Right lung (tissue), 2 donors: ENCODE measurements at regions not wholly inside any gene's neighbourhood (a gene's known extent, or its start where the extent isn't known, plus 50 kb on each side); places are given as distances from the start of the nearest gene placed in this dataset.
A peak's percentile ranks its signal among the peaks of the same experiment; 100 is the strongest.

Experiments used
- DNase-seq, 2 donors: peaks; one replicate each; pipeline ENCODE4 v3.0.0-alpha.2; 2013

DNA sequence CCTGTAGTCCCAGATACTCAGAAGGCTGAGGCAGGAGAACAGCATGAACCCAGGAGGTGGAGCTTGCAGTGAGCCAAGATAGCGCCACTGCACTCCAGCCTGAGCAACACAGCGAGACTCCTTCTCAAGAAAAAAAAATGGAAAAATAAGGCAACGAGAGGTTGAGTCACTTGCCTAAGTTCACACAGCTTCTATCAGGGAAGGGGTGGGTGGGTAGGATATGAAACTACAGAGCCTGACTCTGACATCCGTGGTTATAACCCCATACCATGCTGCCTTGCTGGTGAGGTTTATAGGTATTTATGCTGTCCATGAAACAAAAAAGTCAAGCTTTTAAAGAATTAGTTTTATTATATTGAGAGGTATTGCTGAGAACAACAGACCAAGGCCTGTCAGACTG, 61.5 kb upstream of the RAB4A start:
- no peak for DNase-seq

DNA sequence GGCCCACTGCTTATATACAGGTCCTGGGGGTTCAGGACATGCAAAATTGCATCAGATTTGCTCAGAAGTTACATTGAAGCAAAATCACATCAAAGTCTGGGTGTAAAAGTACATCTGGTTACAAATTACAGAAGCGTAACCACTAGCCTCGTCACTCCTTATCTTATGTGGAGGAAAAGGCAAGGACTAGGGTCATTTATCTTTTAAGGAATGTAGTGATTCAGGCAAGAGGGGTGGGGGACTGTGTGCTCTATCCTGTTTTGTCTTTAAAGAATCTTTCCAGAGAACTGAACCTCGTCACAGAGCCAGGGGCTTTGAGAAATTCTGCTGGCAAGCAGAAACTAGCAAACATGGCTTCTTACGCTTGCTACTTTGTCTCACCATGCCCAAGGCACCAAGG, 61.1 kb upstream of the RAB4A start:
- no peak for DNase-seq

DNA sequence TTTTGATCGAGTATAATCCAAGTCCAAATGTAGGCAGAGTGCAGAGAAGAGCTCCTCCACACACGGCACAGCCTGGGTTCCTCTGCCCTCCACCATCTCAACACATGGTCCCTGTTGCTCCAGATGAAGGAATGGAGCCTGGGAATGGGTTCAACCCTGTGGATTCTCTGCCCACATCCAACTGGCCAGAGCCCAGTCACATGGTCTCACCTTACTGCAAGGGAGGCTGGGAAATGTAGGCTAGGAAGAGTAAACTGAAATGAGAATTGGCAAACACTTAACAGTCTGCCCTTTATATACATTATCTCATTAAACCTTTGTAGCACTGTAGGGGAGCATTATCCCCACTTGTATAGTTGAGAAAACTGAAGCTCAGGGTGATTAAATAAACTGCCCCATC, 60.1 kb upstream of the RAB4A start:
- no peak for DNase-seq

DNA sequence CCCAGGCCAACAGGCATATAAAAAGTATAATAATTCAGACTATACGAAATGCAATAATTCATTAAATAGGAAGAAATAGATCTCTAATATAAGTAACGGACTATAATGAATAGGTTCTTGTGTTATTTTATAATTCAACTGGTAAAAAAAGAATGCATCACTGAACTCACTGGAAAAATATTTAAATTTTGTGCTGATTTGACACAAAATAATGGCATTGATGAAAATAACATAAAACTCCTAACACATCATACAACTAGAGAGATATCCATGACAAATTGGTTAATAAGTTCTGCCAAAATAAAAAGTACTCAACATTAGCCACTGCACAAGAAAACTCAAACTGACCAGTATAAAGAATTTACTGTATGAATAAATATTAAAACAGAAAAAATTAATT, 57.1 kb upstream of the RAB4A start:
- no peak for DNase-seq

DNA sequence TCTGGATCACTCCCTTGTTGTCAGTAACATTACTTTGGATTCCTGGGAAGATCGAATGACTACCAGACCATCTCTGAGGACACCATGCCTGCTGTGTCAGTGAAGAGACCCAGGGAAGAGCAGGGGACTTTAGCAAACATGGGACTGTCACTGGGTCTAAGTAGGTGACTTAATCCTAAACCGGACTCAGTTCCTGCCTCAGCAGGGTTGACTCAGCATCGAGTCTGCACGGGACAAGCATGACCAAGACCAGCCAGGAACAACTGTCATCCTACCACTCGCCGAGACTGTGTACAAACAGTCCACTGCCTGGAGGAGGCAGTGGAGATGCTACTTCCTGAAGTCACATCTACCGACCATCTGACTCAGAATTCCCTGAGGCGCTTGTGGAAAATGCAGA, 53.2 kb upstream of the RAB4A start:
- DNase-seq: no peak

DNA sequence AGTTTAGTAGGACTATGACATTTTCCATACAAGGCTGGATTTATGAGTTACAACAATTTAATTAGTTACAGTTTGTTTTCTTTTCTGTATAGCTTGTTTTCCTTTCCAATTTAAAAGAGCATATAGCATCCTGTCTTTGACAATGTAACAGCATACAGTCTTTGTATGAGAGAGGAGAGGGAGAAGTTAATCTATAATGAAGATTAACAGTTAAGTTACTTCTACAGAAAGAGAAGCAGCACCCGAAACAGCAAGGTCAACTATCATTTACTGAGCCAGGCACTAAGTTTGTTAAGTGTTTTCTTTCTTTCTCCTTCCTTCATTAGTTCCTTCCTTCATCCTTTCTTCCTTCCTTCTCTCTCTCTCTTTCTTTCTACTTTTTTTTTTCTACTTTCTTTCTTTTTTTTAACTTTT, 52.3 kb upstream of the RAB4A start:
- no peak for DNase-seq

DNA sequence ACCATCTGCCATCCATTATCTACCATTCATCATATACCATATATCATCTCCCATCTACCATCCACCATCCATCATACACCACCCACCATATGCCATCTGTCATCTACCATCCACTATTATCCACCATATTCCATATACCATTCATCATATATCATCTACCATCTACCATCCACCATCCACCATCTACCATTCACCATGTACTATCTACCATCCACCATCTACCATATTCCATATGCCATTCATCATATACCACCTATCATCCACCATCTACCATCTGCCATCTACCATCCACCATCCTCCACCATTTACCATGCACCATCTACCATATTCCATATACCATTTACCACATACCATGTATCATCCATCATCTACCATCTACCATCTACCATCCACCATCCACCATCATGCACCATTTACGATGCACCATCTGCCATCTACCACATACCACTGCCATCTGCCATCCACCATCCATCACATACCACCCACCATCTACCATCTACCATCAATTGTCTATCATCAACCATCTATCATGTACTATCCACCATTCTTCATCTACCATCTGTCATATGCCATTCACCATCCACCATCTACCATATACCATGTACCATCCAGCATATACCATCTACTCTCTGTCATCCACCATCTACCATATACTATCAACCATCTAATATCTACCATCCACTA, 50.6 kb upstream of the RAB4A start:
- no peak for DNase-seq

DNA sequence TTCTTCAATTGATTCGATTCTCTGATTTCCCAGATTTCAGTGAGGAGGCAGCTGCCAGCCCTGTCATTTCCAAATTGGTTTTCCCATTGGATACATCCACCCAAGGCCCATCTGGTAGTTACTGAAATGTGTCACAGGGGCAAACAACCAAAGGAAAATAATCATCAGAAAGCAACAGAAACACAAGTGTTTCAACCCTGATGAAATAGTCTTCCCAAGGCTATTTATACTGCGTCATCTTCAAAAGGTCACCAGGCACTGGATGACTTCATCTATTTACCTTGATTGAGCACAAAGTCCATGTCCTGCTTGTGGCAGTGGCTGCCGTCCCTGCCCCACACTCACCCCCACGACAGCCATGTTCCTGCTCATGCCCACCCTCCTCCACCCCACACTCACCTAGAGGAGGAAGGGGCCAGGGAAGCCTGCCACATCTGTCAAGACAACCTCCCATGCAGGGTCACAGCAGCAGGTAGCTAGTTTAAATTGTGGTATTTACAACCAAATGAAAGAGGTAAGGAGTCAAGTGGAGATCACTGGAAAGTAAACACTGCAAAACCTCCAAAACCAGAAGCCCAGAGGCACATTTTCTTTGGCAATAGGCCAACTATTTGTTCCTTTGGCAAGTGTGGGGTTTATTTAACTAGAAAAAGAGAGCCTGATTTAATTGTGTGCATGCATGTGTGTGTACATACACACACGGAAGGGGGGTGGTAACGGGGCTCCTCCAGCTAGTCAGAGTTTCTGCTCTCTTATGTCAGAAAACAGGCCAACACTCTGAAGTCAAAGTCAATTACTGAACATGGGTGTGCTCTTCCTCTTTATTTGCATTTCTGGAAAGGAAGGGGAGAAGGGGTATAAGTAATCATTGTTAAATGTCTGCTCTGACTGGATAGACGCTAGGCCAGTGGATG, 49.5 kb upstream of the RAB4A start:
- DNase-seq: peak in 1 of 2 donors; percentile 62
